ENCODE measurements at regions not wholly inside any gene's neighbourhood (a gene's known extent, or its start where the extent isn't known, plus 50 kb on each side); places are given as distances from the start of the nearest gene placed in this dataset.
A peak's percentile ranks its signal among the peaks of the same experiment; 100 is the strongest.

- TF ChIP-seq POLR2A (IDR thresholded peaks at IDR 0.05; ENCODE audit: low read depth, low read length) (no peak), TAF1 (IDR thresholded peaks at IDR 0.05; ENCODE audit: low read depth, low read length) (no peak), POU2F2 (IDR thresholded peaks at IDR 0.05; ENCODE audit: low read depth, low read length) (peak; percentile 72; the same call in 1 of the 2 replicates), POLR2AphosphoS5 (IDR thresholded peaks at IDR 0.05; ENCODE audit: low read depth, low read length) (no peak)
Observed at GRCh38 chr20:48448666-48449600, 378.9 kb downstream of the PREX1 start.
